H1 (cell line): ENCODE measurements at regions not wholly inside any gene's neighbourhood (a gene's known extent, or its start where the extent isn't known, plus 50 kb on each side); places are given as distances from the start of the nearest gene placed in this dataset.

Experiments used
- CTCF ChIA-PET: fragments of 300-600 bp; sonication (Branson Sonifier 250); formaldehyde crosslinking; loops from one replicate; lab custom pipeline; 2021; ENCODE audit not compliant: partially characterized antibody; lab: Charles Lee
- POLR2A ChIA-PET: fragments of 300-600 bp; sonication (Branson Sonifier 250); formaldehyde crosslinking; loops from one replicate; lab custom pipeline; 2021; ENCODE audit warnings: inconsistent platforms; ENCODE audit not compliant: partially characterized antibody; lab: Charles Lee
- DNase-seq, 2 experiments: peaks; one replicate each; pipeline versions ENCODE4 v3.0.0 to v3.0.0-alpha.2; 2010 to 2022; ENCODE audit warnings: low spot score in 2 of 2, low read depth in 1 of 2, mixed read lengths in 1 of 2
- FAIRE-seq: peaks from 2 replicates; lab custom pipeline; 2011; peaks lifted over from hg19 to GRCh38; lab: Jason Lieb, UNC
- H2AFZ ChIP-seq: 2 replicates; pipeline ENCODE4 v1.8.1; 2012; ENCODE audit warnings: low read length, inconsistent platforms
- H2AK5ac ChIP-seq: 2 replicates; pipeline ENCODE4 v1.6.1; 2013; ENCODE audit warnings: low read depth, low read length
- H2BK120ac ChIP-seq: replicated peaks from 2 replicates; pipeline ENCODE3; 2013; ENCODE audit warnings: low read depth, low read length, inconsistent platforms
- H2BK12ac ChIP-seq: 2 replicates; pipeline ENCODE4 v1.6.1; 2013; ENCODE audit warnings: low read depth, low read length
- H2BK15ac ChIP-seq: 2 replicates; pipeline ENCODE4 v1.6.1; 2013; ENCODE audit warnings: low read length
- H2BK20ac ChIP-seq: 2 replicates; pipeline ENCODE4 v1.6.1; 2013; ENCODE audit warnings: low read length
- H2BK5ac ChIP-seq: 2 replicates; pipeline ENCODE4 v1.6.1; 2013; ENCODE audit warnings: low read depth, low read length
- H3K14ac ChIP-seq: 2 replicates; pipeline ENCODE4 v1.6.1; 2013; ENCODE audit warnings: inconsistent platforms; ENCODE audit not compliant: insufficient read length
- H3K18ac ChIP-seq: 2 replicates; pipeline ENCODE4 v1.6.1; 2013; ENCODE audit warnings: low read length; ENCODE audit errors: extremely low read depth
- H3K23ac ChIP-seq: 2 replicates; pipeline ENCODE4 v1.6.1; 2013; ENCODE audit warnings: inconsistent platforms; ENCODE audit not compliant: insufficient read length
- H3K23me2 ChIP-seq: 2 replicates; pipeline ENCODE4 v1.6.1; 2013; ENCODE audit warnings: low read depth, low read length
- H3K27ac ChIP-seq: 2 replicates; pipeline ENCODE4 v1.6.1; 2011; ENCODE audit warnings: low read depth, low read length, inconsistent platforms
- H3K27me3 ChIP-seq, 4 experiments: replicated peaks in 1 of 4; 1 replicate in 1 of 4; 2 replicates in 3 of 4; pipeline versions ENCODE4 v1.6.1 to v1.8.1; 2011 to 2013; ENCODE audit warnings: low read length in 3 of 4, mild to moderate bottlenecking in 3 of 4, inconsistent platforms in 2 of 4, mixed read lengths in 2 of 4, moderate library complexity in 1 of 4; ENCODE audit not compliant: control insufficient read depth in 3 of 4, insufficient read depth in 3 of 4; ENCODE audit errors: extremely low read depth in 1 of 4
- H3K36me3 ChIP-seq, 4 experiments: 2 replicates each; pipeline versions ENCODE4 v1.6.1 to v1.8.1; 2011 to 2013; ENCODE audit warnings: mild to moderate bottlenecking in 4 of 4, low read length in 3 of 4, moderate library complexity in 2 of 4, control low read depth in 1 of 4, inconsistent platforms in 1 of 4; ENCODE audit not compliant: insufficient read depth in 4 of 4, control insufficient read depth in 2 of 4
- H3K4ac ChIP-seq: replicated peaks from 2 replicates; pipeline ENCODE3; 2013; ENCODE audit warnings: low read length, low read depth, mixed read lengths, inconsistent platforms; ENCODE audit not compliant: insufficient read length
- H3K4me1 ChIP-seq, 4 experiments: replicated peaks in 1 of 4; 1 replicate in 1 of 4; 2 replicates in 3 of 4; pipeline versions ENCODE4 v1.6.1 to v1.8.1; 2011 to 2013; ENCODE audit warnings: low read length in 3 of 4, inconsistent platforms in 2 of 4, mixed read lengths in 1 of 4; ENCODE audit not compliant: insufficient read depth in 4 of 4, control insufficient read depth in 3 of 4
- H3K4me2 ChIP-seq, 2 experiments: 2 replicates each; pipeline versions ENCODE4 v1.6.1 to v1.8.1; 2011 to 2013; ENCODE audit warnings: low read depth in 2 of 2, low read length in 2 of 2, control low read depth in 1 of 2, inconsistent platforms in 1 of 2, mild to moderate bottlenecking in 1 of 2; ENCODE audit not compliant: insufficient read depth in 1 of 2
- H3K4me3 ChIP-seq, 4 experiments: fragments of 200-600, 300-600 bp in 1 of 4; sonication (generic), shearing (Covaris generic), sonication (Bioruptor Twin) in 1 of 4; 2 replicates each; pipeline versions ENCODE4 v1.5.1 to v1.8.1; 2011 to 2016; ENCODE audit warnings: low read length in 4 of 4, low read depth in 3 of 4, control low read depth in 2 of 4, inconsistent platforms in 2 of 4, mild to moderate bottlenecking in 2 of 4, mixed read lengths in 1 of 4, moderate library complexity in 1 of 4; ENCODE audit not compliant: insufficient read depth in 2 of 4; ENCODE audit errors: extremely low read depth in 1 of 4
- H3K56ac ChIP-seq: replicated peaks from 2 replicates; pipeline ENCODE3; 2013; ENCODE audit warnings: low read depth, mild to moderate bottlenecking, mixed read lengths, low read length, inconsistent platforms; ENCODE audit not compliant: insufficient read length
- H3K79me1 ChIP-seq: 2 replicates; pipeline ENCODE4 v1.6.1; 2013; ENCODE audit warnings: low read depth, low read length, control low read depth
- H3K79me2 ChIP-seq, 2 experiments: 2 replicates each; pipeline versions ENCODE4 v1.6.1 to v1.8.1; 2012 to 2013; ENCODE audit warnings: low read length in 2 of 2, mild to moderate bottlenecking in 2 of 2, inconsistent platforms in 1 of 2; ENCODE audit not compliant: insufficient read depth in 2 of 2, control insufficient read depth in 1 of 2
- H3K9ac ChIP-seq, 4 experiments: replicated peaks in 1 of 4; 1 replicate in 1 of 4; 2 replicates in 3 of 4; pipeline versions ENCODE4 v1.6.1 to v1.8.1; 2011 to 2013; ENCODE audit warnings: low read depth in 3 of 4, low read length in 3 of 4, control low read depth in 2 of 4, mild to moderate bottlenecking in 2 of 4, moderate library complexity in 2 of 4, inconsistent platforms in 1 of 4; ENCODE audit errors: extremely low read depth in 1 of 4
- H3K9me3 ChIP-seq, 2 experiments: 2 replicates each; pipeline versions ENCODE4 v1.6.1 to v1.8.1; 2012 to 2013; ENCODE audit warnings: mild to moderate bottlenecking in 2 of 2, moderate library complexity in 2 of 2, control low read depth in 1 of 2, inconsistent platforms in 1 of 2, low read depth in 1 of 2, low read length in 1 of 2, mixed read lengths in 1 of 2; ENCODE audit not compliant: insufficient read depth in 2 of 2
- H4K20me1 ChIP-seq, 2 experiments: replicated peaks in 1 of 2; 2 replicates each; pipeline versions ENCODE3 to v1.8.1; 2011 to 2013; ENCODE audit warnings: inconsistent platforms in 2 of 2, low read length in 2 of 2, mild to moderate bottlenecking in 1 of 2; ENCODE audit not compliant: insufficient read depth in 2 of 2, control insufficient read depth in 1 of 2
- H4K5ac ChIP-seq: 2 replicates; pipeline ENCODE4 v1.6.1; 2013; ENCODE audit warnings: low read length, low read depth, mixed read lengths, inconsistent platforms; ENCODE audit not compliant: insufficient read length
- H4K8ac ChIP-seq: 2 replicates; pipeline ENCODE4 v1.8.0; 2013; ENCODE audit warnings: mild to moderate bottlenecking, moderate library complexity, low read length, inconsistent platforms; ENCODE audit not compliant: insufficient read depth; ENCODE audit errors: extremely low read depth
- H4K91ac ChIP-seq: replicated peaks from 2 replicates; pipeline ENCODE3; 2013; ENCODE audit warnings: low read length, mixed read lengths, inconsistent platforms; ENCODE audit not compliant: insufficient read length
- CTBP2 ChIP-seq: IDR thresholded peaks from 2 replicates; pipeline ENCODE4 v1.7.0; 2011; ENCODE audit warnings: borderline replicate concordance, mild to moderate bottlenecking, moderate library complexity, mixed read lengths, low read length; ENCODE audit not compliant: insufficient read depth, insufficient read length
- E2F6 ChIP-seq: IDR thresholded peaks from 2 replicates; pipeline ENCODE4 v1.6.1; 2012; ENCODE audit warnings: inconsistent platforms
- GTF2F1 ChIP-seq: IDR thresholded peaks from 2 replicates; pipeline ENCODE4 v1.6.1; 2012; ENCODE audit warnings: low read depth, low read length, improper control_type of control experiment, borderline replicate concordance
- TEAD4 ChIP-seq: IDR thresholded peaks from 2 replicates; pipeline ENCODE4 v1.6.1; 2012; ENCODE audit warnings: low read depth, low read length, inconsistent platforms, mixed read lengths
- WGBS, 2 experiments: shearing (Covaris generic) in 1 of 2; methylation state at CpG; one replicate each; pipeline versions ENCODE4 v1.1.6 to v1.1.7; 2013 to 2015; ENCODE audit warnings: low lambda C conversion rate in 2 of 2, mixed read lengths in 2 of 2, inconsistent platforms in 1 of 2, low coverage in 1 of 2, missing lambda C conversion rate in 1 of 2; ENCODE audit not compliant: insufficient replicate concordance in 2 of 2, insufficient coverage in 1 of 2, insufficient read length in 1 of 2; ENCODE audit errors: extremely low coverage in 1 of 2, missing lambda C conversion rate in 1 of 2; 5-methylcytosine and 5-hydroxymethylcytosine counted together

- CTCF ChIA-PET = interaction anchor here (0.6 to 1.6 kb wide), 4 partner anchors 9 to 390 kb away, joined by 3 to 4 read pairs (median 4); no protein-coding TSS in a partner anchor
- no peaks in the 10 kb centered on the region for H3K23me2 ChIP-seq
Observed at GRCh38 chr14:25122843-25123242, 72.9 kb upstream of the STXBP6 start.

More at GRCh38 chr14:25122843-25123242, 72.9 kb upstream of the STXBP6 start:
- WGBS, 2 experiments = 85% methylated on average over 3 of the region's 3 CpGs; no CpG with 5 or more reads in 1 of the 2 experiments
- Histone ChIP-seq H3K9me3 (no peaks in the 10 kb centered on the region), H3K4me3 (no peak overlapping the region), H3K9ac (no peak overlapping the region), H3K79me1 (no peaks in the 10 kb centered on the region), H2BK15ac (no peak overlapping the region), H2AK5ac (no peak overlapping the region), H4K91ac (no peak overlapping the region), H3K27me3 (no peaks in the 10 kb centered on the region), H2BK5ac (no peak overlapping the region), H3K4me1 (peaks cover 0 to 3% (median 0%) of the 10 kb centered on the region in 4 experiments; a peak in 1 of 7 replicates), H3K23ac (no peak overlapping the region), H4K20me1 (no peaks in the 10 kb centered on the region), H3K36me3 (no peaks in the 10 kb centered on the region), H3K27ac (no peak overlapping the region), H3K56ac (no peak overlapping the region), H4K5ac (no peak overlapping the region), H3K4ac (no peak overlapping the region), H3K79me2 (no peaks in the 10 kb centered on the region), H3K4me2 (no peak overlapping the region), H2BK120ac (no peak overlapping the region), H4K8ac (no peak overlapping the region), H2AFZ (no peak overlapping the region), H2BK12ac (no peak overlapping the region), H2BK20ac (no peak overlapping the region), H3K18ac (no peak overlapping the region), H3K14ac (no peak overlapping the region)
- POLR2A ChIA-PET = no interaction called here
- TF ChIP-seq CTBP2 (no peak), E2F6 (no peak), TEAD4 (no peak), GTF2F1 (no peak)
- FAIRE-seq = no peak
- no peak for DNase-seq
